Kidney (tissue), 13 donors: ENCODE measurements at regions not wholly inside any gene's neighbourhood (a gene's known extent, or its start where the extent isn't known, plus 50 kb on each side); places are given as distances from the start of the nearest gene placed in this dataset.

Source experiments
- DNase-seq, 5 donors: peaks; one replicate each; pipeline ENCODE4 v3.0.0-alpha.2; 2013 to 2020
- FAIRE-seq: peaks from 2 replicates; lab custom pipeline; 2012; peaks lifted over from hg19 to GRCh38; lab: Jason Lieb, UNC
- H3K27ac ChIP-seq, 2 donors: one replicate each; pipeline ENCODE4 v1.7.0; 2013; ENCODE audit warnings: low read depth in 2 of 2, low read length in 2 of 2, inconsistent platforms in 1 of 2
- H3K27me3 ChIP-seq: one replicate; pipeline ENCODE4 v1.7.1; 2013; ENCODE audit warnings: low read length, inconsistent platforms; ENCODE audit not compliant: control insufficient read depth, insufficient read depth
- H3K36me3 ChIP-seq, 3 donors: one replicate each; pipeline versions ENCODE4 v1.7.0 to v1.7.1; 2013; ENCODE audit warnings: low read length in 3 of 3, control low read depth in 1 of 3, inconsistent platforms in 1 of 3; ENCODE audit not compliant: insufficient read depth in 3 of 3, control insufficient read depth in 2 of 3
- H3K4me1 ChIP-seq, 3 donors: one replicate each; pipeline versions ENCODE4 v1.7.0 to v1.7.1; 2013; ENCODE audit warnings: low read length in 3 of 3, inconsistent platforms in 1 of 3, low read depth in 1 of 3; ENCODE audit not compliant: control insufficient read depth in 2 of 3, insufficient read depth in 2 of 3
- H3K4me3 ChIP-seq, 3 donors: one replicate each; pipeline versions ENCODE4 v1.7.0 to v1.8.1; 2013; ENCODE audit warnings: low read length in 3 of 3, control low read depth in 1 of 3, inconsistent platforms in 1 of 3
- H3K9ac ChIP-seq, 3 donors: one replicate each; pipeline versions ENCODE4 v1.7.0 to v1.7.1; 2013; ENCODE audit warnings: low read length in 3 of 3, control low read depth in 1 of 3, inconsistent platforms in 1 of 3
- H3K9me3 ChIP-seq, 3 donors: one replicate each; pipeline versions ENCODE4 v1.7.0 to v1.7.1; 2013; ENCODE audit warnings: low read length in 3 of 3, control low read depth in 1 of 3, inconsistent platforms in 1 of 3; ENCODE audit not compliant: control insufficient read depth in 2 of 3, insufficient read depth in 1 of 3
- intact Hi-C: fragments of 100-400 bp; cut with DNase I; formaldehyde crosslinking; loops from one replicate; pipeline ENCODE4 v1.11.1; 2022
- TF ChIP-seq, protein P1 (sequence below): IDR thresholded peaks from 3 replicates; pipeline ENCODE4 v1.5.1; 2012; ENCODE audit warnings: mild to moderate bottlenecking, moderate library complexity, borderline replicate concordance; ENCODE audit not compliant: insufficient read depth; ENCODE audit errors: extremely low read depth
- donor health status: control.
- donor health status: control.
- donor health status: control.
- donor health status: control.
- donor health status: control.
- donor health status: DM: yes; HTN: yes; CAD: no.
- donor health status: Normal renal cell carcinoma (clear cell type).

DNA sequence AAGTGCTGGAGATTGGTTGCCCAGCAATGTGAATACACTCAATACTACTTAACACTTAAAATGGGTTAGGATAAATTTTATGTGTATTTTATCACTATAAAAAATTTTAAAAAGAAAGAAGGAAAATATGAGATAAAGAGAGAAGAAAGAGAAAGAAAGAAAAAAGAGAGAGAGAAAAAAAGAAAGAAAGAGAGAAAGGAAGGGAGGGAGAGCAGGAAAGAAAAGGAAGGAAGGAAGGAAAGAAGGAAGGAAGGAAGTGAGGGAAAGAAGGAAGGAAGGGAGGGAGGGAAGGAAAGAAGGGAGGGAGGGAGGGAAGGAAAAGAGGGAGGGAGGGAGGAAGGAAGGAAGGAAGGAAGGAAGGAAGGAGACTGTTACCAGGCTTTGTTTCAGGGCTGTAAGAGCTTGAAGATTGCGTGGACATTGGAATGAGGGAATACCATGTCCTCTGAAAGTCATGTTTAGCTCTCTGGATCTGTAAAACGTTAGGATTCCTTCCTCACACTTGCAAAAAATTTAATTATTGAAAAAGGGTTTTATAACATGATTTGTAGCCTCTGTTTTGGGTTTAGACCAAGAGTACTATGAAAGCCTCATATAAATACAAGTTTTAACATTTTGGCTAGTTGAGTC, 152.3 kb upstream of the DAP start:
- DNase-seq (no peak), FAIRE-seq (no peak)
- H3K27me3 ChIP-seq = no peaks in the 10 kb centered on the region
- H3K4me3 ChIP-seq = no peak overlapping the region
- TF ChIP-seq, protein P1, sequence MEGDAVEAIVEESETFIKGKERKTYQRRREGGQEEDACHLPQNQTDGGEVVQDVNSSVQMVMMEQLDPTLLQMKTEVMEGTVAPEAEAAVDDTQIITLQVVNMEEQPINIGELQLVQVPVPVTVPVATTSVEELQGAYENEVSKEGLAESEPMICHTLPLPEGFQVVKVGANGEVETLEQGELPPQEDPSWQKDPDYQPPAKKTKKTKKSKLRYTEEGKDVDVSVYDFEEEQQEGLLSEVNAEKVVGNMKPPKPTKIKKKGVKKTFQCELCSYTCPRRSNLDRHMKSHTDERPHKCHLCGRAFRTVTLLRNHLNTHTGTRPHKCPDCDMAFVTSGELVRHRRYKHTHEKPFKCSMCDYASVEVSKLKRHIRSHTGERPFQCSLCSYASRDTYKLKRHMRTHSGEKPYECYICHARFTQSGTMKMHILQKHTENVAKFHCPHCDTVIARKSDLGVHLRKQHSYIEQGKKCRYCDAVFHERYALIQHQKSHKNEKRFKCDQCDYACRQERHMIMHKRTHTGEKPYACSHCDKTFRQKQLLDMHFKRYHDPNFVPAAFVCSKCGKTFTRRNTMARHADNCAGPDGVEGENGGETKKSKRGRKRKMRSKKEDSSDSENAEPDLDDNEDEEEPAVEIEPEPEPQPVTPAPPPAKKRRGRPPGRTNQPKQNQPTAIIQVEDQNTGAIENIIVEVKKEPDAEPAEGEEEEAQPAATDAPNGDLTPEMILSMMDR = no peak
- H3K36me3 ChIP-seq = no peaks in the 10 kb centered on the region
- H3K27ac ChIP-seq = no peak overlapping the region
- intact Hi-C loops = no loop called here
- H3K9ac ChIP-seq = no peak overlapping the region
- no peaks in the 10 kb centered on the region for H3K4me1 ChIP-seq
- no peaks in the 10 kb centered on the region for H3K9me3 ChIP-seq

DNA sequence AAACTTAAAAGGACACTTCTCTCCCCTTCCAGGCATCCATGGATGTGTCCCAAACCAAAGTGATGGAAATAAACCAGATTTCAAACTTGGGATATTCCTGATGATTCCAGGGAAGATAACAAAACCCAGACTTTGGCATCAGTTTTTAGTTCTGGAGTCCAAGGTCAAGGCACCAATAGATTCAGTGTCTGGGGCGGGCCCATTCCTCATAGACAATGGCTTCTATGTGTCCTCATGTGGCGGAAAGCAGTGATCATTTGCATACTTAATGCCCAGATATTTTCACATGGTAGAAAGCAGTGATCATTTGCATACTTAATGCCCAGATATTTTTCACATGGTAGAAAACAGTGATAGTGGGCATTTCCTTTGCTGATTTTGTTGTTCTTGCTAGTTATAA, 151.4 kb upstream of the DAP start:
- Histone ChIP-seq H3K4me3 (no peak overlapping the region), H3K9ac (no peak overlapping the region), H3K27ac (no peak overlapping the region), H3K27me3 (no peaks in the 10 kb centered on the region), H3K9me3 (no peaks in the 10 kb centered on the region), H3K36me3 (no peaks in the 10 kb centered on the region), H3K4me1 (no peaks in the 10 kb centered on the region)
- DNase-seq = no peak
- TF ChIP-seq, protein P1 = no peak
- FAIRE-seq = no peak
- intact Hi-C loops = no loop called here

DNA sequence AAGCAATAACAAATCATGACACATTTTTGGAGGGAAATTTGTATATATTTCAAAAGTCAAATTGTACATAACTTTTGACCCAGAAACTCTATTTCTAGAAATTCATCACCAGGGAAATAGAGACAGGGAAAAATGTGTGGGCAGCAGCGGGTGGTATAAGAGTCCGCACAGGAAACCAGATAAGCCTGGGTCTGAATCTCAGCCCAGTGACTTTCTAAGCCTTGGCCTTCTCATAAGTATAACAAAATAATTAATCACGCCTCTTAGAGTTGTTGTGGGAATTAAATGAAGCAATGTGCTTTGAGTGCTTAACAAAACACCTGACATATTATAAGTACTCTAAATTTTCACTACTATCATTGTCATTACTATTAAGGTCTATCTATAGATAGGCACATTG, 149.2 kb upstream of the DAP start:
- H3K27ac ChIP-seq = no peak overlapping the region
- no peak overlapping the region for H3K9ac ChIP-seq
- no peak overlapping the region for H3K4me3 ChIP-seq
- TF ChIP-seq, protein P1 = no peak
- no peaks in the 10 kb centered on the region for H3K4me1 ChIP-seq
- no peaks in the 10 kb centered on the region for H3K36me3 ChIP-seq
- FAIRE-seq (no peak), DNase-seq (no peak)
- intact Hi-C loops = no loop called here
- no peaks in the 10 kb centered on the region for H3K27me3 ChIP-seq
- no peaks in the 10 kb centered on the region for H3K9me3 ChIP-seq
